ENCODE measurements at regions not wholly inside any gene's neighbourhood (a gene's known extent, or its start where the extent isn't known, plus 50 kb on each side); places are given as distances from the start of the nearest gene placed in this dataset.

- no peak overlapping the region for H3K4me3 ChIP-seq (ENCODE audit: low read depth, low read length)
- in situ Hi-C loops (cut with HindIII; ENCODE audit: low sequenced_read_pairs), result no loop called here
- no peak for TF ChIP-seq CTCF (IDR thresholded peaks at IDR 0.05; ENCODE audit: low read depth, low read length, missing control alignments)
- no peak for DNase-seq (ENCODE audit: low read depth)
Measured at GRCh38 chr4:22874334-22874912, 181.7 kb downstream of the GBA3 start.

DNA sequence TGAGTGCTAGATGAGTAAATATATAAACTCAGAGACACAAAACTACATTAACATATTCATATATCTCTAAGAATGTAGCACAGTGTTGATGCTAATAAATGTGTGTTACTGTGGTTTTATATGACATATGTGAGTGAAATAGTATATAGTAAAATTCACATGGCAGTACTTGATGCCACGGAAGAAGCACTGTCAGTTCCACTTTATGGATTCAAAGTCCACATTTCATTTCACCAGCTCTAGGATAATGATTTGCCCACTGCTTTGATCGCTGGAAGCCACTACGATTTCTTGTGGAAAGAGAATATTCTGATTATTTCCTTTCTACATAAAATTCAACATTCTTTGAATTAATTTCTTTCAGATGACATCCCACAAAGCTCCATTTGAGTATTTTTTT lies 181.2 kb downstream of the GBA3 start:
- no peak overlapping the region for H3K4me3 ChIP-seq (ENCODE audit: low read depth, low read length)
- DNase-seq (ENCODE audit: low read depth), result no peak
- TF ChIP-seq CTCF (IDR thresholded peaks at IDR 0.05; ENCODE audit: low read depth, low read length, missing control alignments), result no peak
- in situ Hi-C loops (cut with HindIII; ENCODE audit: low sequenced_read_pairs), result no loop called here

- no peak for DNase-seq (ENCODE audit: low read depth)
- in situ Hi-C loops (cut with HindIII; ENCODE audit: low sequenced_read_pairs), result no loop called here
- no peak overlapping the region for H3K4me3 ChIP-seq (ENCODE audit: low read depth, low read length)
- TF ChIP-seq CTCF (IDR thresholded peaks at IDR 0.05; ENCODE audit: low read depth, low read length, missing control alignments), result no peak
Measured at GRCh38 chr4:22870847-22871449, 178.2 kb downstream of the GBA3 start.

GRCh38 chr4:22869235-22869634 lies 176.5 kb downstream of the GBA3 start:
- no peak for TF ChIP-seq CTCF (IDR thresholded peaks at IDR 0.05; ENCODE audit: low read depth, low read length, missing control alignments)

More at GRCh38 chr4:22869235-22869634, 176.5 kb downstream of the GBA3 start:
- in situ Hi-C loops (cut with HindIII; ENCODE audit: low sequenced_read_pairs), result no loop called here
- DNase-seq (ENCODE audit: low read depth), result no peak
- H3K4me3 ChIP-seq (ENCODE audit: low read depth, low read length), result no peak overlapping the region

Measured in astrocyte of the cerebellum (primary cell).